Germinal center (tissue), 1 donor: ENCODE measurements at regions not wholly inside any gene's neighbourhood (a gene's known extent, or its start where the extent isn't known, plus 50 kb on each side); places are given as distances from the start of the nearest gene placed in this dataset.
"Not testable (repeated sequence)": the region's sequence is repeated elsewhere in the genome, so short reads cannot be mapped to it uniquely, and the experiment has no call there.

Experiments used
- DNase-seq: peaks from one replicate; pipeline ENCODE4 v3.0.0; 2012; ENCODE audit warnings: mixed read lengths, low spot score

DNA sequence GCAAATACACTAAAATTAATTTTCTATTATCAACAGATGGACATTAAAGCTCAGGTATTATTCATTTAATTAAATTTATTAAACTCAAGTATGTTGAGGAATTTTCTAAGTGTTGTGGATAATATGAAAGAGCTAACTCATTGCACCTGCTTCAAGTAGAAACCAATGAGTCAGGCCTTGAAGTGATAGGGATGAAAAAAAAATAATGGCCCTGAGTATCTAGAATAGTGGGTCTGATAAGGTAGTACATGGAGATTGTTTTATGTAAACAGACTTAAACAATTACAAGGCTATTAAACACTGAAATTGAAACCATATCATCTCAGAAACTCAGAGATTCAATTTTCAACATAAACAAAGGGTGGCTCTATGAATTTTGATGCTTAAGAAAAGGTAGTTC is 857.1 kb upstream of the GBE1 start:
- DNase-seq, result no peak

DNA sequence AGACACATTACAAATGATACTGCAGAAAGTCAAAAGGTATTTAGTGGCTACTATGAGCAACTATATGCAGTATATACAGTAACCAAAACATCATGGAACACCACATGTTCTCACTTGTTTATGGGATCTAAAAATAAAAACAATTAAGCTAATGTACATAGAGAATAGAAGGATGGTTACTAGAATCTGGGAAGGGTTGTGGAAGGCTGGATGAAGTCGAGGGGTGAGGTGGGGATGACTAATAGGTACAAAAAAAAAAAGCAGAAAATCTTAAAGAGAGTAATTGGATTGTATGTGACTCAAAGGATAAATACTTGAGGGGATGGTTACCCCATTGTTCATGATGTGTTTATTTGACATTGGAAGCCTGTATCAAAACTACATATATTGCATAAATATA is 848.8 kb upstream of the GBE1 start:
- no peak for DNase-seq

DNA sequence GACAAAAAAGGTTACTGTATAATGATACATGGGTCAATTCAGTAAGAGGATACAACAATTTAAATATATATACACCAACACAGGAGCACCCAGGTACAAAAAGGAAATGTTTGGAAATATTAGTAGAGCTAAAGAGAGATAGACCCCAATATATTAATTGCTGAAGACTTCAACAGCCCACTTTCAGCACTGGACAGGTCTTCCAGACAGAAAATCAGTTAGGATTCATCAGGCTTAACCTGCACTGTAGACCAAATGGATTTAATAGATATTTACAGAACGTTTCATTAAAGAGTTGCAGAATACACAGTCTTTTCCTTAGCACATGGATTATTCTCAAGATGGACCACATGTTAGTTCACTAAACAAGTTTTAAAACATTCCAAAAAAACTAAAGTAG is 845.9 kb upstream of the GBE1 start:
- no peak for DNase-seq

DNA sequence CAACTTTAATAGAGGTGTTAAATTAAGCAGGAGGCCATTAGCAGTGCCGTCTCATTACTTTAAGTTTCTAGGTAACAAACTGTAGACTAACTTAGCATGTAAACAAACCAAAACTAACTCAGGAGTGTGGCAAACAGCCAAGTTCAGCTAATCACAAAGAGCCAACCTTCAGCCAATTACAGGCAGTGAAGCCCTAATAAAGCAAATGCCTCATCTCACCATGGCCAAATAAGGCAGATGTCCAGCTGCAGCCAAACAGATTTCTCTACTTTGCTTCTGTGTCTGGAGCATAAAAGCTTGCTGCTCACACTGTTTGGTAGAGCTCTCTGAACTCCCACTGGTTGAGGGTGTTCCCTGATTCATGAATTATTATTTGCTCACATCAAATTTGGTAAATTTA is 835.4 kb upstream of the GBE1 start:
- DNase-seq, result no peak

DNA sequence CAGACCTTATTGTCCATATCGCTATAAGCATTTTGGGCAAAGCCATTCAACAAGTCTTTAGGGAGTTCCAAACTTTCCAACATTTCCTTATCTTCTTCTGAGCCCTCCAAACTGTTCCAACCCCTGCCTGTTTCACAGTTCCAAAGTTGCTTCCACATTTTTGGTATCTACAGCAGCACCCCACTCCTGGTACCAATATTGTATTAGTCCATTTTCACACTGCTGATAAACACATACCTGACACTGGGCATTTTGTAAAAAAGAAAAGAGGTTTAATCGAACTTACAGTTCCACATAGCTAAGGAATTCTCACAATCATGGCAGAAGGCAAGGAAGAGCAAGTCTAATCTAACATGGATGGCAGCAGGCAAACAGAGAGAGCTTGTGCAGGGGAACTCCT is 834.1 kb upstream of the GBE1 start:
- no peak for DNase-seq

DNA sequence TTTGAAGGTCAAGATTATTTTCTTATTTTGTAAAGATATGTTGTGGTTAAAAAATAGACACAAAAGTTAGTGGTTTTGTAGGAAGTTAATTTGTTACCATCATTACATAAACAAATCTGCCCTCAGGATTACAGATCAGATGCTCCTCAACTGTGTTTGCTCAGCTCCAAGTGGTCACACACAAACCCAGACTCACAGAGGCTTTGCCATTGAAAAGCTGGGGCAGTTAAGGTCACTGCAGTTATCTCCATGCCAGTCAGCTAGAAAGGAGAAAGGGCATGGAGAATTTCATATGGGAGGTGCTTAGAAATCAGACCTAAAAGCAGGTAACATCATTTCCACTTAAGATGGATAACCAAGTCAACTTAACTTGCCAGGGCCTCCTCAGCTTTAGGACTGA is 825.7 kb upstream of the GBE1 start:
- DNase-seq, result no peak

DNA sequence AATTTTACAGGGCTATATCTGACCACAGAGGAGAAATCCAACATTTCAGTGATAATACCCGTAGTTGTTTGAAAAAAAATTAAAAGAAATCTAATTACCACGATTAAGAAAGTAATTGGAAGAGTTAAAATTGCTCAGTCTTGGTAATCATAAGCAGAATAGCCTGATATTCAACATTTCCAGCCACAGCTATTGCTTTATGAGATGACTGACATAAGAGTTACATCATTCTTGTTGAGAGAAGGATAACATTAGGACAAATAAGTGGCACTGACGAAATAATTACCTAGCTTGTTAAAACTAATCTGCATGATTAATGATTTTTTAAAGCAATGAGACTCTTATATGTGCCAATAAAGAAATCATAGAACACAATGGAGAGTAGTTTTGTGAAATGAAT is 825.0 kb upstream of the GBE1 start:
- DNase-seq, result no peak

DNA sequence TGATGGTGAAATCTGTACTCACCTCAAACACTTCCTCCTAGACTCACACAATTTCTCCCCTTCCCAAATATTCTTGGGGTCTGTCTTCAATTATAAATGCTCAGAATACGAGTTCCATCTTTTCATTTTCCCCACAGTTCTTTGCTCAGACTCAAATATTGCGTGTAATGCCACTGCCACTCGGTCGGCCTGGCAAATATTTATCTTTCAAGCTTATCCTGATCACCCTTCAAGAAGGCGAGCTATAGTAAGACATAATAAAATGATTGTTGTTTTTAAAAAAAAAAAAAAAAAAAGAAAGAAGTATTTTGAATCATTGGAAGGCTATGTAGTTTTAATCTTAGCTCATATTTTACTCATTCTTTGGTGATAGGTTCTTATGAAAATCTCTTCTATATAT is 824.6 kb upstream of the GBE1 start:
- not testable (repeated sequence) for DNase-seq

DNA sequence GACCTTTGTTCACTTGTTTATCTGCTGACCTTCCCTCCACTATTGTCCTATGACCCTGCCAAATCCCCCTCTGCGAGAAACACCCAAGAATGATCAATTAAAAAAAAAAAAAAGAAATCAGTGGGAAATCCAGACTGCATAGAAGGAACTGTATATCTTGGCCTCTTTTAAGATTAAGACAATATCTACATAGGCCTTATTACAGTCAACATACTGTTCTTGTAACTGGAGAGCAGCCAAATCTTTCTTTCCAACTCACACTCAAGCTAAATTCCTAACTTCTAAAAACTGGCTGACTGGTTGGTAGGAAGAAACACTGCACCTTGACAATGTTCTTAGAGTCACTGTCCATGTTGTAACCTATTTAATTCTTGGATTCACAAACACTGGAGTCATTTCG is 824.1 kb upstream of the GBE1 start:
- DNase-seq, result not testable (repeated sequence)

DNA sequence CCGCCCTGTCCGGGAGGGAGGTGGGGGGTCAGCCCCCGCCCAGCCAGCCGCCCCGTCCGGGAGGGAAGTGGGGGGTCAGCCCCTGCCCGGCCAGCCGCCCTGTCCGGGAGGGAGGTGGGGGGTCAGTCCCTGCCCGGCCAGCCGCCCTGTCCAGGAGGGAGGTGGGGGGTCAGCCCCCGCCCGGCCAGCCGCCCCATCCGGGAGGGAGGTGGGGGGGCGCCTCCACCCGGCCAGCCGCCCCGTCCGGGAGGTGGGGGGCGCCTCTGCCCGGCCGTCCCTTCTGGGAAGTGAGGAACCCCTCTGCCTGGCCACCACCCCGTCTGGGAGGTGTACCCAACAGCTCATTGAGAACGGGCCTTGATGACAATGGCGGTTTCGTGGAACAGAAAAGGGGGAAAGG is 823.4 kb upstream of the GBE1 start:
- DNase-seq, result not testable (repeated sequence)

DNA sequence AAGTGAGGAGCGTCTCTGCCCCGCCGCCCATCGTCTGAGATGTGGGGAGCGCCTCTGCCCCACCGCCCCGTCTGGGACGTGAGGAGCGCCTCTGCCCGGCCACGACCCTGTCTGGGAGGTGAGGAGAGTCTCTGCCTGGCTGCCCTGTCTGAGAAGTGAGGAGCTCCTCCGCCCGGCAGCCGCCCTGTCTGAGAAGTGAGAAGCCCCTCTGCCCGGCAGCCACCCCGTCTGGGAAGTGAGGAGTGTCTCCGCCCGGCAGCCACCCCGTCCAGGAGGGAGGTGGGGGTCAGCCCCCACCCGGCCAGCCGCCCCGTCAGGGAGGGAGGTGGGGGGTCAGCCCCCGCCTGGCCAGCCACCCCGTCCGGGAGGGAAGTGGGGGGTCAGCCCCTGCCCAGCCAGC is 823.0 kb upstream of the GBE1 start:
- DNase-seq, result not testable (repeated sequence)

DNA sequence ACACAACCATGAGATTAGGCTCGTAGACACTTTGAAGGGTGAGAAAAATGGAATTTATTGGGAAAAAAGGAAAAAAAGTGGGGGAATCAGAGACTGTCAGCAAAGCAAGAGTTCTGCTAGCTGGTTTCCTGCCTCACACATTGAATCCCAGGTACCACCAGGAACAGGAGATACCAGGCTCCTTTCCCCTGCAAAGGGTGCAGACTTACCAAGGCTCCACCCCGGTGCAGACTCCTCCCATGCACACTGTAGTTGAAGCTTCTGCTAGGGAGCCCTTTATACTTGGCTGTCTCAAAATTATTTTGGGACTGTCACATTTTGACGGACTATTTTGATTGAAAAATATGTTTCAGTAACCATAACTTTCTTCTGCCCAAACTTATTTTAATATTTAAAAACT is 819.9 kb upstream of the GBE1 start:
- no peak for DNase-seq

DNA sequence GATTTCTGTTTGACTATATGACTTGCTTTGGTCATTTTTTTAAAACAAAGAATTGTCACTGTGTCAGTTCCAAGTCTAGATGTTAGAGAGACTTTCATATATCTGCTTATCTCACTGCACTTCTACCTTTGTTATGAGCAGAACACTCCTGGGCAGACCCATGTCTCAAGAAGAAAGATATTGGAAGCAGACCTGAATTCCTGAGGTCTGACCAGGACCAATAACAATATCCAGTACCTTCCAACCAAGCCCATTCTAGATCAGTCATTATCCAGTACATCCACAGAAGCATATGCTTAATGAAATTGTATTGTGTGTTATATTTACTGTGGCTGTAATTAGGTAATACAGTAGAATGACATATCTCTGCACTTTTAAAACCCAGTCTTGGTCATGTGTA is 811.3 kb upstream of the GBE1 start:
- no peak for DNase-seq

DNA sequence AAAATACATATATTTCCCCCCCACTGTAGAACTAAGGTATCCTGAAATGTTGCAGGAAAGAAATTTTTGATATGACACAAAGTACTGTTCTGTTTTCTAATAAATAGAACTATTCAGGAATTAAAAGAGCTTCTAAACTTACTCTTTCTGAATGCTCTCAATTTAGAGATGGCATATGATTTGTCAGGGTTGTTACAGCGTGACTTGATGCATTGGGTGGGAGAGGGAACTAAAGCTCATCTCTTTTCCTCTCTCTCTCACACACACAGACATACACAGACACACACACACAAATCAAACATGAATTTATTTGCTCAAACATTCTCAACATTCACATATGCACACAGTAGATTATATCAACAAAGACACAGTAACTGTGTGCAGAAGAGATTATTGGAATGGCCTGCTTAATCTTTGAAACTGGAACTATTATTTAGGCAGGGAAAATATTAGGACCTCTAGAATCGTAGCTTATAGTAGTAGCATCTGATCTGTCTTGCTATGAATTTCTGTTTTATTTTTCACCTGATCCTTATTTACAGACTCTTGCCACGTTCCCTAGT is 807.4 kb upstream of the GBE1 start:
- DNase-seq, result no peak

DNA sequence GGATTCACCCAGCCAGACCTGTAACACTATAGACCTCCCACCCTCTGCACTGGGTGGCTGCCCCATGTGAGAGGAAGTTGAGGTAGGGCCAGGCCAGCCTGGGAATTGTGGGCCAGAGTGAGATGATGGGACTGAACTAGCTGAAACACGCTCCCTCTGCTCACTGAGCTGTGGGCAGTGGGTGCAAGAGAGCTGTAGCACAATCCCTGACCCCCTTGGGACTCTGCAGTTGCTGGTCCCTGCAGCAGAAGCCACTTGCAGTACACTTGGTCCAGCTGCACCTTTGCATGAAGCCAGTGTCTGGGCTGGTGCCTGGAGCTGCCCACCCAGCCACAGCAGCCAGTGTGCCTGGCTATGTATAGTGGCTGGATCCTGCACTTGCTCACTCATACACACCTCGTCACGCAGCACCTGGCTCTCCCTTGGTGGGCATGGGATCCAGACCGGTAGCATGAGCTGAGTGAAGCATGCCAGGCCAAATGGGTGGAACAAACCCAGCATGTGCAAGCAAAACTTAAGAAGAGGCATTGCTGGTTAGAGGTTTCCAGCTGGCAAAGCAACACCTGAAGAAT is 805.7 kb upstream of the GBE1 start:
- no peak for DNase-seq

DNA sequence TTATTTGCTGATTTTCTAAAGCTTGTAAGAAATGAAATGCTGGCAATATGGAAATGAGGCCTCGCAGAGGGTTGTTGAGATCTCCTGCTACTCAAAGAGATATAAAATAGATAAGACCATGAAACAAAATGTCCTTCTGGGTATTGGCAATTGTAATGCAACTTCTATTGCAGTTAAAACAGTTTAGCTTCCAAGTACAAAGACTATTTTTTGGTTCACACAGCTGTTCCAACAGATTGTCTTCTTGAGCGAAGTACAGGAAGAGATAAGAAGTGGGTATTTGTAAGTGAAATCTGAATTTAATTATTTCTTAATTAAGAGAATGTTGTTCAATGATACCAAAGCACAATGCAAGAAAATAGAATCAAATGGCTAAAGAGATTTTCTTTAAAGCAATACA is 801.5 kb upstream of the GBE1 start:
- no peak for DNase-seq

DNA sequence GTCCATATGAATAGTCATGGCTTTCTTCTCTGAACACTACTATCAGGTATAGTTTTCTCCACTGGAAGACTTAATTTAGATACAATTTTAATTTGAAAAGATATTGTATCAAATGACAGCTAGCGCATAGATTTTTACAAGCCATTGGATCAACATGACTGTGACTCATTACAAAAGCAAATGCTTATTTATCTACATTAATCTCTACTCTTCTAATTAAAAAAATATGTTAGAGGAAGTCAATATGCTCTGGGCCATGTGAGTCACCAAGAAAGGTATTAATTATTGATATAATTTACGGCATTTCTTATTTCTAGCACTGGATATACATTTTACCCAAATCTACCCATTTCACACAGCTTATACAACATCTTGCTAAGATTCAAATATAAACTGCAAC is 800.3 kb upstream of the GBE1 start:
- no peak for DNase-seq

DNA sequence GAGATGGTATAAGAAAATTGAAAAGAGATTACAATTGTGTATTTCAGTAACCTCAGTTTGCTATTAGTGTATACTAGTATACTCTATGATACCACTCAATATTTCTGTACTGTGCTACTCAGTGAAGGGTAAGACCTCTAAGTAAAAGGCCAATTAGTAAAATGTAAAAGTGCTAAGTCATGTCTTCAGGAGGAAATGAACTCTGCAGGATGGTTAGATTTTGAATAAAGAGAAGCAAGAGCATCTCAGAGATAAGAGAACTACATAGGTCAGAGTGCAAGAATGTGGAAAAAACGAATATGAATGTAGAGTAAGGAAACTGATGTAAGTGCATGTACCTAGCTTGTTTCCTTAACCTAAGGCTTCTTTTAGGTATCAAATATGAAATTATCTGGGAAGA is 796.6 kb upstream of the GBE1 start:
- no peak for DNase-seq

DNA sequence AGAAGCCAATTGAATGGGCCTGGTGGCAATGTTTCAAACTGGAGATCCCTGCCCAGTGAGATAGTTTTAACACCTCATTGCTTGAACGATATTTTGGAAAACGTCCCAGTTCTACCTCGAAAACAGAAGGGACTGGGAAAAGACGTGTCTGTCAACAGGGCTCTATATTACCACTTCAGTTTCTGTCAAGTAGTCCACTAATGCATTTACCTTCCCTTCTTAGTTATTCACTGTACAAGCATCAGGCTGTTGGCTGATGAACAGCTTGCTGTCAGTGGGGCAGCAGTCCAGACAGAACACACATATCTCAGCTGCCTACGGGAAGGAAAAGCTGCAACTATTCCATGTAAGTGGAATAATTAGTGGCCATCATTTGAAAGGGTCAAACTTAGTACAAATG is 794.7 kb upstream of the GBE1 start:
- DNase-seq, result no peak

DNA sequence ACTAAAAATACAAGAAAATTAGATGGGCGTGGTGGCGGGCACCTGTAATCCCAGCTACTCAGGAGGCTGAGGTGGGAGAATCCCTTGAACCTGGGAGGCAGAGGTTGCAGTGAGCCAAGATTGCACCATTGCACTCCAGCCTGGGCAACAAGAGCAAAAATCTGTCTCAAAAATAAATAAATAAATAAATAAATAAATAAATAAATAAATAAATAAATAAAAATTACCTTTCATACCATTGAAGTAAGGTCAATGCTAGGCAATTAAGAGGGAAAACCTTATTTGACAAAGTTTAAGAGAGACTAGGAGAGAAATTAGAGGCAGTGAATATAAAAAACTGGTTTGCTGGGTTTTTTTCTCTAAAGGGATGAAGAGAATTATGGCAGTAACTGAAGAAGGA is 781.1 kb upstream of the GBE1 start:
- not testable (repeated sequence) for DNase-seq

DNA sequence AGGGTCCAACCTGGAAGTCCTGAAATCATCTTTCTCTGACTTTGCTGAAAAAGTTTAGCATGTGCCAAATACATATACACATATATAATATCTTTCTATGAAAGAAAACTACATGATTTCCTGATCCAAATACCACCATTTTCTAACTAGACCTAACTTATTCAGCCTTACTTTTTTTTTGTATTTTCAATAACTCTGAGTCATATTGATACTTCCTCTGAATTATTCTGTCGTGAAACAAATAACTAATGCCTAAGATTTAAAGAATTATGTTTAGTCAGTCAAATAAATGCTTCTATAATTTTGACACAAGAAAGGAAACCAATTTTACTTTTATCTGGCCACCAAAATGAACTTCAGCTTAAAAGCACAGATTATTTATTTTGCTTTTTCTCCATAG is 760.2 kb upstream of the GBE1 start:
- DNase-seq, result no peak

DNA sequence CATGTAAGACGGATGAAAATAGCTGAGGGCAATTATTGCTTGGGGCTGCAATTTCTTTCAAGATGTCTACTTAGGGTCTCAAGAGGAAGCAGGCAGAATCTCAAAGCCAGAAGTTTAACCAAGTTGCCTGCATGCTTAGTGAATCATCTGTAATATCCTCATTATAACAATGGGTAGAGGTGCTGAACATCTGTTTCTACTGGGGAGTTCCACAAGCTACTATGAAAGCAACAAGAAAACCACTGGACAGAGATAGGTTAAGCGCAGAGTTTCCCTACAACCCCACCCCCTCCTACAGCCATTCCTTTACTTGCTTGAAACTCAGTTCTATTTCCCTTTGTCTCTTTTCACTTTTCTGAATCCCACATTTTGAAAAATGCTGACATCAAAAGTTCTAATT is 759.4 kb upstream of the GBE1 start:
- DNase-seq, result no peak

DNA sequence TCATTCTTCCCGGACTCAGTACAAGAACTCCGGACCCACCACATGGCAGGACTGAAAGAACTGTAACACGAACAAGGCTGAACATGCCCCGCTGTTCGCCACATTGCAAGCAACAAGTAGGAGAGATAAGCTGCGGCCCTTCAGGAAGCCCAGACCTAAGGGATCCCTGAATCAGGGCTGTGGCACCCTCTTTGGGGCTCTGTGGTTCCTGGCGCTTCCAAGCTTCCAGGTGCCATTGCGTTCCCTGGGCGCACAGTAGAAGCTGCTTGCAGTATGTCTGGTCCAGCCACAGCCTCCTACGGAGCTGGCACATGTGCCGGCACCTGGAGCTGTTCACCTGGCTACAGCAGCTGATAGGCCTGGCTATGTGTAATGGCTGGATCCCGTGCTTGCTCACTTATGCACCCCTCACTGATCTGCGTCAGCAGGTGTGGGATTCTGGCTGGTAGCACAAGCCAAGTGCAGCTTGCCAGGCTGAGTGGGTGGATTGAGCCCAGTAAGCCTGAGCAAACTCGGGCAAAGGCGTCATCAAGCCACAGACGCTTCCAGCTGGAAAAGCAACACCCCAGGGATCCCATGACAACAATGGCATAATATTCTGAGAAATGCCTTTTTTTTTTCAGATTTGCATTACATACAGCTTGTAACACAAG is 748.6 kb upstream of the GBE1 start:
- DNase-seq, result no peak
